ENCODE measurements at regions not wholly inside any gene's neighbourhood (a gene's known extent, or its start where the extent isn't known, plus 50 kb on each side); places are given as distances from the start of the nearest gene placed in this dataset.

GRCh38 chr5:172546196-172546595, 91.9 kb upstream of the SH3PXD2B start:
- no peak for TF ChIP-seq GATA2 (IDR thresholded peaks at IDR 0.05; ENCODE audit: low read depth, low read length)
- no peak for TF ChIP-seq GATA3 (IDR thresholded peaks at IDR 0.05; ENCODE audit: low read depth, low read length)

Data from SH-SY5Y (cell line).